Esophagus squamous epithelium (tissue), 4 donors: ENCODE measurements at regions not wholly inside any gene's neighbourhood (a gene's known extent, or its start where the extent isn't known, plus 50 kb on each side); places are given as distances from the start of the nearest gene placed in this dataset.

Source experiments
- POLR2A ChIP-seq, 4 donors: fragments of 450-650 bp; IDR thresholded peaks; one replicate each; pipeline ENCODE4 v1.6.1; 2017; ENCODE audit warnings: antibody characterized with exemption in 4 of 4, mild to moderate bottlenecking in 4 of 4, moderate library complexity in 3 of 4
- TF ChIP-seq, protein P1 (sequence below), 6 experiments: fragments of 450-650 bp in 4 of 6; fragments of 200-600 bp in 2 of 6; sonication (generic) in 2 of 6; IDR thresholded peaks; one replicate each; pipeline ENCODE4 v1.5.1; 2016 to 2019; ENCODE audit warnings: antibody characterized with exemption in 6 of 6, mild to moderate bottlenecking in 4 of 6, moderate library complexity in 4 of 6

DNA sequence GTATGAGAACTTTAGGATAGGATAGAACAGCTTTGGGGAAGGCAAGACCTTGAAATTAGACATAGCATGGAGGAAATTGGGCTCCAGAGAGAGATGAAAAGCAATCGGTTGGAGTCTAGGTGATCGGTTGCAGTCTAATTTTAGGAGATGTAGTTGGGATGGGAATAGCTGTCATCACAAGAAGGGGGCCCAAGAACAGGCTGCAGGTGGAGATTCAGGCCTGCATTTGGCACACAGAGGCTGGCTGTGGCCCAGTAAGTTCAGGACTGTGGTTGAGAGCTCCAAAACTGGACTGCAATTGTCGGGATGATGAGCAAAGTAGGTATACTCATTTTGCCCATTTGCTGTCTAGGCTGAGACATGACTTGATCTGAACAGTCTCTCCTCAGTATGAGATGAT, 301.3 kb upstream of the B3GALT2 start:
- TF ChIP-seq POLR2A (IDR thresholded peaks at IDR 0.05): no peak
- TF ChIP-seq, protein P1, sequence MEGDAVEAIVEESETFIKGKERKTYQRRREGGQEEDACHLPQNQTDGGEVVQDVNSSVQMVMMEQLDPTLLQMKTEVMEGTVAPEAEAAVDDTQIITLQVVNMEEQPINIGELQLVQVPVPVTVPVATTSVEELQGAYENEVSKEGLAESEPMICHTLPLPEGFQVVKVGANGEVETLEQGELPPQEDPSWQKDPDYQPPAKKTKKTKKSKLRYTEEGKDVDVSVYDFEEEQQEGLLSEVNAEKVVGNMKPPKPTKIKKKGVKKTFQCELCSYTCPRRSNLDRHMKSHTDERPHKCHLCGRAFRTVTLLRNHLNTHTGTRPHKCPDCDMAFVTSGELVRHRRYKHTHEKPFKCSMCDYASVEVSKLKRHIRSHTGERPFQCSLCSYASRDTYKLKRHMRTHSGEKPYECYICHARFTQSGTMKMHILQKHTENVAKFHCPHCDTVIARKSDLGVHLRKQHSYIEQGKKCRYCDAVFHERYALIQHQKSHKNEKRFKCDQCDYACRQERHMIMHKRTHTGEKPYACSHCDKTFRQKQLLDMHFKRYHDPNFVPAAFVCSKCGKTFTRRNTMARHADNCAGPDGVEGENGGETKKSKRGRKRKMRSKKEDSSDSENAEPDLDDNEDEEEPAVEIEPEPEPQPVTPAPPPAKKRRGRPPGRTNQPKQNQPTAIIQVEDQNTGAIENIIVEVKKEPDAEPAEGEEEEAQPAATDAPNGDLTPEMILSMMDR (IDR thresholded peaks at IDR 0.05): no peak
